IMR-90 (cell line): ENCODE measurements at regions not wholly inside any gene's neighbourhood (a gene's known extent, or its start where the extent isn't known, plus 50 kb on each side); places are given as distances from the start of the nearest gene placed in this dataset.

Experiments
- ATAC-seq: fragments of 200-7000 bp; cut with Tn5 transposase; 2 replicates; pipeline ENCODE4 v1.9.1; 2020; ENCODE audit warnings: low read depth, mild to moderate bottlenecking, moderate library complexity
- BruUV-seq: library from RNA; stranded (reverse); fragments of 400-500 nt; replicated peaks from 2 replicates; lab custom pipeline; 2021; lab: Mats Ljungman, UMichigan
- CTCF ChIA-PET: fragments of 300-600 bp; formaldehyde crosslinking; extraction: SDS; loops from one replicate; lab custom pipeline; 2021; ENCODE audit warnings: antibody characterized with exemption; lab: Yijun Ruan, JAX
- POLR2A ChIA-PET: fragments of 300-600 bp; sonication (Branson Sonifier 250); formaldehyde crosslinking; loops from one replicate; lab custom pipeline; 2022; ENCODE audit warnings: antibody characterized with exemption; ENCODE audit not compliant: unreplicated experiment; lab: Charles Lee
- DNase-seq: peaks from one replicate; pipeline ENCODE4 v3.0.0; 2013
- H2AFZ ChIP-seq: replicated peaks from 2 replicates; pipeline ENCODE3; 2013; ENCODE audit warnings: low read length, mild to moderate bottlenecking; ENCODE audit not compliant: poor library complexity
- H2AK5ac ChIP-seq: 2 replicates; pipeline ENCODE4 v1.6.1; 2013; ENCODE audit warnings: low read depth, low read length, inconsistent platforms
- H2AK9ac ChIP-seq: replicated peaks from 2 replicates; pipeline ENCODE3; 2013; ENCODE audit warnings: mild to moderate bottlenecking, low read depth, low read length, moderate library complexity; ENCODE audit not compliant: poor library complexity
- H2BK120ac ChIP-seq: 2 replicates; pipeline ENCODE4 v1.6.1; 2013; ENCODE audit warnings: low read depth, low read length, inconsistent platforms
- H2BK15ac ChIP-seq: 3 replicates; pipeline ENCODE4 v1.6.1; 2013; ENCODE audit warnings: low read depth, low read length, inconsistent platforms
- H2BK20ac ChIP-seq: 2 replicates; pipeline ENCODE4 v1.6.1; 2013; ENCODE audit warnings: low read depth, mild to moderate bottlenecking, inconsistent platforms, low read length, moderate library complexity
- H2BK5ac ChIP-seq: 2 replicates; pipeline ENCODE4 v1.6.1; 2013; ENCODE audit warnings: mild to moderate bottlenecking, low read depth, low read length, inconsistent platforms; ENCODE audit not compliant: poor library complexity, severe bottlenecking
- H3K14ac ChIP-seq: replicated peaks from 2 replicates; pipeline ENCODE4 v1.6.1; 2013; ENCODE audit warnings: low read depth, low read length, inconsistent platforms
- H3K18ac ChIP-seq: 2 replicates; pipeline ENCODE4 v1.6.1; 2013; ENCODE audit warnings: low read depth, low read length, control low read depth
- H3K23ac ChIP-seq: 2 replicates; pipeline ENCODE4 v1.6.1; 2013; ENCODE audit warnings: low read depth, low read length, inconsistent platforms
- H3K27ac ChIP-seq: 2 replicates; pipeline ENCODE4 v1.5.1; 2013; ENCODE audit warnings: mild to moderate bottlenecking, control low read depth, low read length; ENCODE audit not compliant: insufficient read depth
- H3K27me3 ChIP-seq: 2 replicates; pipeline ENCODE4 v1.6.1; 2013; ENCODE audit warnings: low read length; ENCODE audit not compliant: control insufficient read depth, insufficient read depth
- H3K36me3 ChIP-seq: 2 replicates; pipeline ENCODE4 v1.6.1; 2013; ENCODE audit warnings: low read length, mixed read lengths; ENCODE audit not compliant: control insufficient read depth, insufficient read depth
- H3K4ac ChIP-seq: 2 replicates; pipeline ENCODE4 v1.6.1; 2013; ENCODE audit warnings: low read depth, low read length, inconsistent platforms
- H3K4me1 ChIP-seq: 2 replicates; pipeline ENCODE4 v1.6.1; 2013; ENCODE audit warnings: low read length, mixed read lengths; ENCODE audit not compliant: control insufficient read depth, insufficient read depth
- H3K4me2 ChIP-seq: 2 replicates; pipeline ENCODE4 v1.6.1; 2013; ENCODE audit warnings: low read depth, mild to moderate bottlenecking, control low read depth, low read length, moderate library complexity
- H3K4me3 ChIP-seq: 2 replicates; pipeline ENCODE4 v1.5.1; 2013; ENCODE audit warnings: low read depth, mild to moderate bottlenecking, control low read depth, low read length, moderate library complexity; ENCODE audit not compliant: insufficient read depth
- H3K56ac ChIP-seq: 2 replicates; pipeline ENCODE4 v1.6.1; 2013; ENCODE audit warnings: low read length, inconsistent platforms; ENCODE audit not compliant: insufficient read depth; ENCODE audit errors: extremely low read depth
- H3K79me1 ChIP-seq, 2 experiments: 2 replicates each; pipeline ENCODE4 v1.6.1; 2013; ENCODE audit warnings: low read length in 2 of 2, inconsistent platforms in 1 of 2, low read depth in 1 of 2
- H3K9ac ChIP-seq: 2 replicates; pipeline ENCODE4 v1.6.1; 2013; ENCODE audit warnings: low read depth, low read length, control low read depth
- H3K9me1 ChIP-seq: 2 replicates; pipeline ENCODE4 v1.6.1; 2013; ENCODE audit warnings: low read length, inconsistent platforms; ENCODE audit not compliant: insufficient read depth
- H3K9me3 ChIP-seq: 2 replicates; pipeline ENCODE4 v1.6.1; 2013; ENCODE audit warnings: low read length; ENCODE audit not compliant: control insufficient read depth, insufficient read depth
- H4K20me1 ChIP-seq: 2 replicates; pipeline ENCODE4 v1.6.1; 2013; ENCODE audit warnings: low read length, inconsistent platforms; ENCODE audit not compliant: insufficient read depth
- H4K5ac ChIP-seq: 2 replicates; pipeline ENCODE4 v1.6.1; 2013; ENCODE audit warnings: mild to moderate bottlenecking, low read depth, low read length, control low read depth
- H4K8ac ChIP-seq, 2 experiments: 2 replicates each; pipeline ENCODE4 v1.6.1; 2013; ENCODE audit warnings: low read depth in 2 of 2, low read length in 2 of 2, control low read depth in 1 of 2, inconsistent platforms in 1 of 2
- H4K91ac ChIP-seq: 2 replicates; pipeline ENCODE4 v1.6.1; 2013; ENCODE audit warnings: low read depth, low read length, inconsistent platforms; ENCODE audit not compliant: insufficient read depth
- MAFK ChIP-seq: IDR thresholded peaks from 2 replicates; pipeline ENCODE4 v1.6.1; 2012; ENCODE audit warnings: low read depth, low read length, improper control_type of control experiment
- MXI1 ChIP-seq: IDR thresholded peaks from 2 replicates; pipeline ENCODE4 v1.6.1; 2012; ENCODE audit warnings: low read depth, mild to moderate bottlenecking, low read length, moderate library complexity, borderline replicate concordance
- WGBS, 2 experiments: methylation state at CpG; one replicate each; pipeline versions ENCODE4 v1.1.5 to v1.1.7; 2013; ENCODE audit warnings: missing lambda C conversion rate in 2 of 2; ENCODE audit not compliant: insufficient read length in 1 of 2; ENCODE audit errors: extremely low coverage in 2 of 2; 5-methylcytosine and 5-hydroxymethylcytosine counted together
- dilution Hi-C: fragments of 300-500 bp; cut with HindIII; formaldehyde crosslinking; loops from one replicate; pipeline ENCODE4 v1.14.3; 2018; ENCODE audit warnings: low sequenced_read_pairs; ENCODE audit not compliant: unreplicated experiment
- in situ Hi-C: fragments of 300-500 bp; cut with MboI; formaldehyde crosslinking; loops from 3 replicates; pipeline ENCODE4 v1.14.3; 2019; ENCODE audit warnings: low sequenced_read_pairs, inconsistent platforms, mixed read lengths
- intact Hi-C: fragments of 100-400 bp; cut with micrococcal nuclease; formaldehyde crosslinking; loops from 2 replicates; pipeline ENCODE4 v1.10.0; 2022

DNA sequence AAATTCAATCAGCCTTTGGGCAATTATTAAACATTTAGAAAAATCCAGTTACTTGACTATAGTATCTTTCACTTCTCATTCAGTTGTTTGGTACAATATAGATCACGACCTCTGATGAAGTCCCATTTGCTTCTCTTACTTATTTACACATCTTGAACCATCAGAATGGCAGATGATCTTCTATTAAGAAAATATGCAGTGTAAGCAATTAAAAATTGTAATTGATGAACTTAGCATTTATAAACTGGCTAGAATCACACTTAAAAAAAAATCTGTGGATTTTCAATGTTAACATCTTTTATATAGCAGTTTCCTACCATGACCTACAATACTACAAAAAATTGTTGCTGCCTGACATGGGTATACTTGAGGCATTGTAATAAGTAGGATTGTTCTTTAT is 395.5 kb upstream of the CNTN4 start:
- H4K5ac ChIP-seq = no peak overlapping the region
- dilution Hi-C loops = no loop called here
- H2AFZ ChIP-seq = no peak overlapping the region
- H3K4me2 ChIP-seq = no peak overlapping the region
- in situ Hi-C loops = no loop called here
- H3K36me3 ChIP-seq = no peaks in the 10 kb centered on the region
- H3K18ac ChIP-seq = no peak overlapping the region
- H4K20me1 ChIP-seq = no peaks in the 10 kb centered on the region
- intact Hi-C loops = no loop called here
- no peak overlapping the region for H2BK120ac ChIP-seq
- no peaks in the 10 kb centered on the region for H3K4me1 ChIP-seq
- H4K8ac ChIP-seq = no peak overlapping the region
- WGBS, 2 experiments = no CpG with 5 or more reads among the region's 1 CpG
- H3K4me3 ChIP-seq = no peak overlapping the region
- H3K27ac ChIP-seq = no peak overlapping the region
- H2AK9ac ChIP-seq = no peak overlapping the region
- peak; percentile 81 for TF ChIP-seq MAFK
- no peak for TF ChIP-seq MXI1
- H3K23ac ChIP-seq = no peak overlapping the region
- ChIA-PET POLR2A (no interaction called here), CTCF (interaction anchor here (0.6 kb wide), 1 partner anchor 57 kb away, joined by 3 read pairs; no protein-coding TSS in a partner anchor)
- no TSS peak for BruUV-seq
- H2AK5ac ChIP-seq = no peak overlapping the region
- ATAC-seq (no peak), DNase-seq (no peak)
- H2BK15ac ChIP-seq = no peak overlapping the region
- H3K79me1 ChIP-seq = no peaks in the 10 kb centered on the region
- H4K91ac ChIP-seq = no peak overlapping the region
- H3K9me3 ChIP-seq = peaks cover 16% of the 10 kb centered on the region
- H2BK5ac ChIP-seq = no peak overlapping the region
- H3K4ac ChIP-seq = no peak overlapping the region
- no peak overlapping the region for H2BK20ac ChIP-seq
- H3K9me1 ChIP-seq = no peaks in the 10 kb centered on the region
- no peak overlapping the region for H3K9ac ChIP-seq
- no peaks in the 10 kb centered on the region for H3K27me3 ChIP-seq
- no peak overlapping the region for H3K56ac ChIP-seq
- no peak overlapping the region for H3K14ac ChIP-seq
